Kasumi-1 (cell line): ENCODE measurements at regions not wholly inside any gene's neighbourhood (a gene's known extent, or its start where the extent isn't known, plus 50 kb on each side); places are given as distances from the start of the nearest gene placed in this dataset.
"Not testable (repeated sequence)": the region's sequence is repeated elsewhere in the genome, so short reads cannot be mapped to it uniquely, and the experiment has no call there.

Experiments used
- DNase-seq, 2 experiments: peaks; one replicate each; lab custom pipeline; 2025; lab: John Stamatoyannopoulos, UW

DNA sequence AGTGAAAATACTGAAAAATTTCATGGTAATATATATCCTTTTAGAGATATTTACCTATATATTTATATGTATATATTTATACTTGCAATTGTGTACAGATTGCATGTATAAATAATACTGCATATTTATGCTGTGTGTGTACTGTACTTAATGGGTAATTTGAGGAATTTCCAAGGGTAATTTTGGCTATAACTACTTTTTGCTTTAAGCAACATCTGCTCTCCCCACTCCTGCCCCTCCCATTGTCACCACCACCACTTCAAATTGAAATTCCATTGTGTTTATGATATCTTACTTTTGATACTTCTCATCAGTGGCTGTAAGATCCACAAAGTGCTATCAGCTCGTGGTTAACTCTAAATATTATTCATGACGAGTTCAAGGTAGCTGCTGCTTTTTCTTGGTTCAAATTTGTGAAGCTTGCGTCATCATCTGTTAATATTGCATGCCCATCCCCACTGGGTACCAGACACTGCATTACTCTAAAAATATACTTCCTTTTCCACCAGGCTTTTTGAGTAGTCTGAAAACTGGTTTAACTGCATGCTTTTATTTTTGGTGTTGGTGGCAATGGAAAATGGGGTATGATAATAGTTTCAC, 91.7 kb upstream of the MITF start:
- peak; percentile 7 to 40 for DNase-seq

DNA sequence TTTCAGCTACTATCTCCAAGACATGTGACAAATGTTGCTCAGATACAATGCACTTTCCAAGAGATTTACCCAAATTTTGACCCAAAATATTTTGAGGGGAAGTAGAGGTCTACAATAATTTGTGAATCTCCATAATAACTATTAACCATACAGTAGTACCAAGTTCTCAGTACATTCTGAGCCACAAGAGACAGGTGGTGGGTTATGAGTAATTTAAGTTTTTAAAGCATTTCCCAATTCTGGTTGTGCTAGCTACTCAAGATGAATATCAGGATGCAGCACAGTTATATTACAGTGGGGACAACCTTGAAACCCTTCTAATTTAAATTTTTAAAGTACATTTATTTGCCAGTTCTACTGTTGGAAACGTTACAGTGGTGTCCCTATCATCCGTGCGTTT, 92.2 kb upstream of the MITF start:
- DNase-seq, result no peak

DNA sequence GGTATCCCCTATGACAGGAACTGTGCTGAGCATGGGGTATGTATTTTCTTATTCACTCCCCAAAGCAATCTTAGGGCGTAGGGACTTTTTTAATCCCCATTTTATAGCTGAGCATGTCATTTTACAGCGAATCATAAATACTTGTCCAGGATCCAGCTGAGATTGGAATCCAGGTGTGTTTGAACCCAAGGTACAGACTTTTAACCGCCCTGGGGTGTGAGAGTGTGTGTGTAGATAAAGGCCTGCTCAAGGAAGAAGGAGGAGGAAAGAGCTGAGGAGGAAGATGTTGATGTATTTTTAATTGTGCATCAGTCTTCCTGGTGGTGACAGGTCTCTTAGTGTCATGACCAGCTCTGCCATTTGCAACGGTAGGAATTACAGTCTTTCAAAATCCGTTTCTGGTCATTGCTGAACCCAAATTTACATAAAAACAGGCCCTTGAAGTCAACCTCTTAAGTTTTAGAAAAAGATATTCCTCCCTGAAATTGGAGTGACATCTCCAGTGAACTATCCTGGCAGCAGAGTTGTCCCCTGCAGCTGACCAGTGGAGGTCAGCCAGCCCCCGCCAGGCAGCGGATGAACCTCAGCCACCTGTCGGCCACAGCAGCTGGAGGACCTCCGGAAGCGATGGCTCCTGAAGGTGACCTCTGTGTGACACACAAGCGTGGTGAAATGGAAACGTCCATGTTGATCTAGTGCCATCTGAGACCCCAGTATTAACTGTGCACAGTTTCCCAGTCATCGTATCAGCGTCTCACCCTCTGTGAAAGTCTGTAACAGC, 92.8 kb upstream of the MITF start:
- no peak for DNase-seq

DNA sequence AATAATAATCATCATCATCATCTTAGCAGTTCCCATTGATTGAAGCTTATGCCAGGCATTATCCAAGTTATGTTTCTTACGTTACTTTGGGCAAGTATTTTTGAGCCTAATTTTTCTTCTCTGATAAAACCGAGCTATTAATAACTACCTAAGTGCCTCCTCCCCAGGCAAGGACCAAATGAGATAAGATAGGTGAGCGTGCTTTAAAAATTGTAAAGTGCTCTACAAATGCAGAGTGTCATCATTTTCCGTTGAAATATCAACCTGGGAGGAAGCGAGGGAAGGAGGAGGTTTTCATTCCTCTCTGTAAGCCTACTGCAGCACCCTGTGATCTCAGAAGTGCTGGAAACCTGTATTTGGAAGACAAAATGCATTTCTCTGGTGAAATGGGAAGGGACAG, 96.7 kb upstream of the MITF start:
- no peak for DNase-seq

DNA sequence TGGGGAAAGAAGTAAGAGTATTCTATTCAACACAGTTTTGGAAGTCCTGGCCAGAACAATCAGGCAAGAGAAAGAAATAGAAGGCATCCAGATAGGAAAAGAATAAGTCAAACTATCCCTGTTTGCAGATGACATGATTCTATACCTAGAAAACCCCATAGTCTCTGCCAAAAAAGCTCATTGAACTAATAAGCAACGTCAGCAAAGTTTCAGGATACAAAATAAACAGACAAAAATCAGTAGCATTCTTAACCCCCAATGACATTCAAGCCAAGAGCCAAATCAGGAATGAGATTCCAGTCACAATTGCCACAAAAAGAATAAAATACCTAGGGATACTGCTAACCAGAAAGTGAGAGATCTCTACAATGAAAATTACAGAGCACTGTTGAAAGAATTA, 99.4 kb upstream of the MITF start:
- no peak for DNase-seq

DNA sequence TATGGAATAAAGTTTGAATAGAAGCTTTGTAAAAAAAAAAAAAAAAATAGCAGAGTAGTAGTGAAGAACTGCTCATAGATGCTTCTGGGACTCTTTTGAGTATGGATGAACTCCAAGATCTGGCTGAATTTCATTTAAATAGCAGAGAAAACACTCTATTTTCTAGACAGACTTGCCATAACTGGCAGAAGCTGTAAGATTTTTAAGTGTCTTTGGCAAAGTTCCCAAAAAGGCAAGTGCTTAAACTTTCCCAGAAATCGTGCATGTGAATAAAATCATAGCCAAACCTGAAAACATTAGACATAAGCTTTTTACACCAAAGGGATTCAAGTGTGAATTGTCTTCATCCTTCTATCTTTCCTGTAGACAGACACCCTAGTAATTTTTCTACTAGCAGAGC, 110.3 kb upstream of the MITF start:
- no peak for DNase-seq

DNA sequence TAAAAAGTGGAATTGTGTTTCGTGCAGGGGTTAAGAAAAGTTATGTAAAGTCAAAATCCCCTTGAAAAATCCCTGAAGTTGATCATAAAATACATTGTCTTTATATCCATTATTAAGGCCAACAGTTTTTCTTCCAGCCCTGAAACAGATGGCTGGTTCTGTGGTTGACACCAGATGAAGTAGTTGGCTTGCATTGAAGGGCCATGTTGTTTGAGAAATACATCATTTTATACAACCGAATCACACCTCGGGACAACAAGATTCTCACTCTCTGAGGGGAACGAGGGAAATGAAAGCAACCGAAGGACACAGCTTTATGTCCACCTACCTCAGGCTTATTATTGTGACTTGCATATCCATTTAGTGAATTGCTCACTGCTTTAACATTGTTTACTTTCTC, 126.0 kb upstream of the MITF start:
- no peak for DNase-seq

DNA sequence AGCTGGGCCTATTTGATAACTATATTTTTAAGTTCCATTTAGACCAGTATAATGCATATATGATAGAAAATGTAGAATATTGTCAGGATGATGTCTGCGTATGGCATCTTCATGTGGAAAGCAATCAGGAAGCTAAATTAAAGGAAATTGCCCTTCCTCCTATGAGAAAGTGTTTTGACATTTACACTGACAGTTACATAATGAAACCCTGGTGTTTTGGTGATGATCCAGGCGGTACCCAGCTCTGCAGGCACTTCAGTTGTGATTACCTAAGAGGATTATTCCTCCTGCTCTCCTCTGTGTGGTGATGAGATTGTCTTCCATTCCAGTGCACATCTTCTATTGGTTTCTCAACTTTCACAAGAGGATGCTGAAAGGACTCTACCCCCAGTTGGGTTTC, 126.5 kb upstream of the MITF start:
- no peak for DNase-seq

DNA sequence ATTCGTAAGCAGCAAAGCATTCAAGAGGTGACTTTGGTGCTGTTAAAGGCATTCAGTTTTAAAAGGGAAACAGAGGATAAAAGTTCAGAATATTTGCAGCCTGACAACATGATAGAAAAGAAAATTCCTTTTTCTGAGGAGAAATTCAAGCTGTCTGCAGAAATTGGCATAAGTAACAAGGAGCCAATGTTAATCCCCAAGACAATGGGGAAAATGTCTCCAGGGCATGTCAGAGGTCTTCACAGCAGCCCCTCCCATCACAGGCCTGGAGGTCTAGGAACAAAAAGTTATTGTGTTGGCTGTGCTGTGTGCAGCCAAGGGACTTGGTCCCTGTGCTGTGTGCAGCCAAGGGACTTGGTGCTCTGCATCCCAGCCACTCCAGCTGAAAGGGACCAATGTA, 129.7 kb upstream of the MITF start:
- not testable (repeated sequence) for DNase-seq

DNA sequence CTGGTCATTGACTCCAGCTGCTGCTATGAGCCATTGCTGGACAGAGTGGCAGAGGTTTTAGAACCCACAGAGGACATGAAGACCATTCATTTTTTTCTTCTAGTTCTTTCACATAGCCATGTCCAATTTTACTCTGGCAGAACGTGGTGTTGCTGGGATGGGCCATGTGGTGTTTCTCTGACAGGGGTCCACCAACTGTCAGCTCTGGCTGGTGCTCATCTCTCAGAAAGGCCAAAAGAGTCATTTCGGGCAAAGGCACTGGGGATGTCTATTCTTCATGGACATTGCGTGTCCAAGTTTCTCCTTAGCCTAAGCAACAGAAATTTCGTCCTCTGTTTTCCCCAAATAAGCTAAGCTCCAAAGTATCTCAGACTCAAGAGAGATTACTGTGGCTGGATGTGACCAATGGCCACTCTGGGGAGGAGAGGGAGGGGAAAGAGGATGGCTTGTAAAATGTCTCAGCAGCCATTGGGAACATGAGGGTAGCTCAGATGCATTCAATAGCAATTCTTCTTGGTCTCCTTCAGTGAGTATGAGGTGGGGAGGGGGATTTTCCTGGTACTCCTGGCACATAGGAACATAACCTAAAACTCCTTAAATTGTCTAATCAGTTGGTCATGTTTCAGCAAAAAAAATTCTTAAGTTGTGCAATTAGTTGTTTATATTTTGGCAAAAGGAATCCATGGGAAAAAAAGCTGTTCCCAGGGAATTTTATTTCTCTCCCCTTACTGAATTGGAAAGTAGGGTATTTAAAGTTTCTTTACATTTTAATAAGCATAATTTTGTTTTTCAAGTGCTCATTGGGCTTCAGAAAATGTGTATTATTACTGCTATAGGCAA, 131.6 kb upstream of the MITF start:
- no peak for DNase-seq

DNA sequence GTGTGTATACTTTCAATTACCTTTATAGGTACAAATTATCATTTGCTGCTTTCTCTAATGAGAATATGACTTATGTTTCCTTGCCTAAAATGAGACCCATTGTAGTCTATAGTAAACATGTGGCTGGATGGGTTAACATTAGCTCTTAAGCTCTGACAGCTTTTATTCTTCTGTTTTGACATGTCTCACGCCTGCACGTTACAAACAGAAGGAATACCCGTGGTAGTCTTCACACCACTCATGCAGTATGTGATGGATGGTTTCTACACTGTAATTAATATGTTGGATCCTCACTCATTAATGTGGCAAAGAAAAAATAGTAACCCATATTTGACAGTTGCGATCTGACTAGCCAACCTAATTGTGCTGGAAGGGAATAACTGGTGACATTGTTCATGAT, 133.4 kb upstream of the MITF start:
- no peak for DNase-seq

DNA sequence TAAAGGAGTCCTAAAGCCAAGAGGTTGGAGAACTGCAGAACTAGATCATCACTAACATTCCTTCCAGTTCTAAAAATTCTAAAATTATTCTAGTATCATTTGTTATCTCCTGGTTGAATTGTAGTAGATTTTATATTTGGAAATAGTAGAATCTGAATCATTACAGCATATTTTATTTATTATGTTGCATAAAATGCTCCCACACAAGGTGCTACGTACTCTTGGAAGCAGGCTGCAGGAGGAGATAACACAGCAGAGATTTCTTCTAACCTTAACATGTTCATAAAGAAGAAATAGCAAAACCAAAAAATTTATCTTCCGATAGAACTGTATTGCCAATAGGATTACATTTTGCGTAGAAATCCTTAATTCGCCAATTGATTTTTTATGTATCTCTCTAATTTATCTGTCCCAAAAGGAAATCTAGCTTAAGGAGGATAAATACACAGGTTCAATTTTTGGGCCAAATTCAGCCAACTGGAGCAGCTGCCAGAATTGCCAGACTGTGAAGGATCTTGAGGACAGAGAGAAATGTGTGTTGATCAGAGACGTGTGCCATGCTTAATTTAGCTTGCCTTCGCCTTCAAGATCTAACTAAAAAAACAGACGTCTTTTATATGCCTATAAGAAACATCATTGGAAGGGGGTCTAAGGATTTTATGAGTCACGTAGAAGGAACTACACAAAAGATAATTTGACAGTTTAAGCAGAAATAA, 134.4 kb upstream of the MITF start:
- DNase-seq, result no peak

DNA sequence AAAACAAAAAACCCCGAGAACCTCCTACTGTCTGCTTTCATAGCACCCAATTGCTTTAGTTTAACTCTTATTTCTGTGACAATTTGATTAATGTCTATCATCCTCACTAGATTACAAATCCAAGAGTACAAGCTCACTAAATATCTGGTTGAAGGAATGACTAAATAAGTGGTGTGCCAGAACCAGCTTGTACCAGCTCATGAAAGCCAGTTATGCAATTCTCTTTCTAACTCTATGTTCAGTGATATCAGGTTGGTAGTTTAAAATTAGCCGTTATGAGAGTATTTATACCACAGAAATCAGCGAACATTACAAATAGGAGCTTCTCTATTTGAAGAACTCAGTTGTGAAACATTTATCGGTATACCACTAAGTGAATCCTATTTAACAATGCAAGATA, 137.2 kb upstream of the MITF start:
- DNase-seq, result no peak

DNA sequence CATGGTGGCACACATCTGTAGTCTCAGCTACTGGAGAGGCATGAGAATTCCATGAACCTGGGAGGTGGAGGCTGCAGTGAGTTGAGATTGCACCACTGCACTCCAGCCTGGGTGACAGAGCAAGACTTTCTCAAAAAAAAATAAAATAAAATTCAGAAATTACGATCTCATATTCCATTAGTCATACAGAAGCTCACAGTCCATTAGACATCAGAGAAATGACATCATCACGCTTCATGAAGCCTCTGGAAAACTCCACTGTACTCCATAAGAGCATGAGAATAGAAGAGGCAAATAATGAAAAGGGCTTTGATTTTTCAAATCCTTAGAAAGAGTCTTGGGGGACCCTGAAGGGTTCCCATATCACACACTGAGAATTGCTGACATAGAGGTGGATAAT, 145.0 kb upstream of the MITF start:
- no peak for DNase-seq

DNA sequence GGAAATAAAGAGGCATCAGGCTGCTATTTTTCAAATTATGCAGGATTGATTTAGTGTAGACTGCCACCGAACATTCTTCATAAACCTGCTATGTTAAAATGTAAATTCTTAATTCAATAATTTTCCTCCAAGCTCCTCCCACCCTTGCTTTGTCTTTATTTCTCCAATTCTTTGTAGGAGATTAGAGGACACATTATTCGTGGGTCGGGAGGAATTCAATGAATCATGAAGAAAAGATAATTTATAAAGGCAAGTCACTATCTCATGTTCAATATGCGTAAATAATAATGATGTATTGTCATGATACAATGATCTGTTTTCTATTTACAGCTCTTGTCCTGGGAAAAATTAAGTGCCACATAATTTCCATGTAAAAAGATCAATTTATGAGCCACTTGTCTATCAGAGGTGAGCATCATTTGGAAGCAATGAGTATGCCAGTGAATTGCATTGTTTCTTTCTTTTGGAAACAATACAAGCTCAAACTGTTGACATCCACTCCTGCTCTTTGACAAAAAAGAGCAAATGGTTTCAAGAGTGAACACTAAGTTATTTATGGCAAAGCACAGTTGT, 148.0 kb upstream of the MITF start:
- DNase-seq, result no peak

DNA sequence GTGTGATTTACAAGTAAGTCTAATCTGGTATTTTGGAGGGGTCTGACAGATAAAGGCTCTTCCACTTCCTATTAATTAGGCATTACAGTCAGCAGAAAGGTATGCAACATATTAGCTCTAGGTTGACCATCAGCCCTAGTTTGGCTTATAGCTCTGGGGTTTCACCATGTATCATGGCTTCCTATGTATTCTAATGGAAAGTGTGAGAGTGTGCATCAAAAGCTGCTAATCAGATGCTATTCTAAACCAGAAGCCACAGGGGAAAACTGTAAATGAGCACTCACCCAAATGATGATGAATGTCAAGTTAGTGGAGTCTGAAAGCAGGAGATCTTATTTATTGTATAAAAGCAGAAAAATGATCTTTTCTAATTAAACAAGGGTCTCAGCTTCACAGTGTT, 149.2 kb upstream of the MITF start:
- no peak for DNase-seq

DNA sequence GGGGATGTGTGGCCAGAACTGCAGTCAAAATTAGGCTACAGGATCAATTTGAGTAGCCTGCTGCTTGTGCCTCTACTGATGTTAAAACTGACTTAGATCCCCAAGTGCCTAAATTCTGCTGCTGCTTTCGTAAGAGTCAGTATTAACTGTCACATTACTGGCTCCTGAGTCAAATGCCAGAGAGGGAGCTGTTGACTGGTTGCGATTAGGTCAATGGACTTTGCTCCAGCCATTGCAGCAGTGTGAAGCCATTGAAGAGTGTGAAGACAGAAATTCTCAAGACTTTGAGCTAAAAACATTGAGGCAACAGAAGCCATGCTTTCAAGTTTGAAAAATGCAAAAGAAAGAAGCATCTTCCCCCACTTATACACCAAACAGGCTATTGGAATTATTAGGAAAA, 151.1 kb upstream of the MITF start:
- DNase-seq, result no peak

DNA sequence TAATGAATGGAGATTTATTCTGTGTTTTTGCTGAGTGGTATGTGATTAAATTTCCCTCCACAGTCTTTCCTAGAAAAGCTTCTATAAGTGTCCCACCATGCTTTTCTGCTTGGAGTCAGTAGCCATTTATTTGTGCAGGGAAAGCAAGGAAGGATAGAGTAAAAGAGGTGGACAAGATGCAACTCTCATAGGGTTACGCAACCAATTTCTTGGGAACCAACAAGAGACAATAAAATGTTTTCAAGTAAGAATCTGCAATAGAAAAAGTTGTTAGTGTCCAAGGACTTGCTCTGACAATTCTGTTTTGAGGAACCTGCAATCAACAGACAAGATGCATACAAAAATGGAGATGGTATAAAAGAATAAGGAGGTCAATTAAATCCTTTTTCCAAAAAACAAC, 153.8 kb upstream of the MITF start:
- no peak for DNase-seq

DNA sequence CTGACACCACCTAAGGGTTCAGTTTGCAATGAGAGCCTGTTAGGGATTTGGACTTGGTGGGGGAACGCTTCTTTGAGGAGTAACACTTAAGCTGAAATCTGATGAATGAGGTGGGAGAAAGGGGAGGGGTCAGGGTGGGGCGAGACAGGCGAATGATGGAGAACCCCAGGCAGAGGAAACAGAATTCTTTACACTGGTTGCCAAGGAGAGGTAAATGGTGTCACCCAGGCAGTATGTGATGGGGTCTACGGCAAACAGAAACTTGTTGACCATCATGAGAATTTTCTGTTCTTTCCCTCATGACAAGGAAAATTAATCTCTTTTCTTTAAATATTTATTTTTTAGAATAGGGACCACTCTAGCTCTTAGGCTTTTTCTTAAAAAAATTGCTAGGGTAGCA, 157.2 kb upstream of the MITF start:
- no peak for DNase-seq

DNA sequence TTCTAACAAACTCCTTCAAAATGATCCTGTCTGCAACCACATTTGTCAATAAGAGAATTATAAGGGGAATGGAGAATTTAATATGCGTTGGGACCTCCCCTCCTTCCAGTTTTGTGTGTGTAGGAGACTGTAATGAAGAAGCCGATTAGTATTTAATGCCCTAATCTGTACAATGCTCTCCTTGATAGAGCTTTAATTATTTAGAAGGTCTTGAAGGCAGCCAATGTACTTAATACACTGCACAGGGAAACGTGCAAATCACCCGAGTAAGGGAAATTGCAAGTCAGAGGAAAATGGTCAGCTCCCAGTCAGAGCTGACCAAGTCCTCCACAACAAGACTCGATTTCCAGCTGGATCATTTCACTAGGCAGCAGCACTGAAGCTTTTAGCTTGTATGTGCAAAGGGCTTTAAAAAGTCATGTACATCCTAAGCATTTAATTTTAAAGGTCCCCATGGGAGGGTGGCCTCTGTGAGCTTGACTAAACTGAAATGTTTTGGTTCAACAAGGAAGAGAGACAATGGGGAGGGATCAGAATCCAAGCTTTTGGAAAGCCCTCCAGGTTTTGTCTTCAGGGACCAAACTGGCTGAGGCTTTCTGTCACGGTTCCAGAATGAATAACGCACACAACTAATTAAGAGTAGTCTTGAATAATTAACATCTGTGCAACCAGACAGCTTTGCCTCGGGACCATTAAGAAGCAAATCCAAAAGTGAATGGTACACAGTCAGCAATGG, 159.8 kb upstream of the MITF start:
- no peak for DNase-seq

DNA sequence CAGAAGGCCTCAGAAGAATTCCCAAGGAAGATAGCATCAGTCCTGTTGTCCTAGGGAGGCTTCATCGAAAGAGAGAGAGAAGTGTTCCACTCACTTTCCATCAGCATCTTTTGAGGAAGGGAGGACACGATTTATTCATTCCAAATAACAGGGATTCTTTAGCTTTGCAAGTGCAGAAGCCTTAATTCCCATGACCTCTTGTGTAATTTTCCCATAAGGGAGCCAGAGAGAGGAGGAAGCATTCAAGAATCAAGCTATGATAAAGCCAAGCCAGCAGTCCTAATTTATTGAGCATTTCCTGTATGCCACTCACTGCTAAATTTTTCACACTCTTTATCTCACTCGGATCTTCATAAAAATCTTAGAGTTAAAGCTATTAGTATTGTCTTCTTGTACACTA, 169.7 kb upstream of the MITF start:
- no peak for DNase-seq

DNA sequence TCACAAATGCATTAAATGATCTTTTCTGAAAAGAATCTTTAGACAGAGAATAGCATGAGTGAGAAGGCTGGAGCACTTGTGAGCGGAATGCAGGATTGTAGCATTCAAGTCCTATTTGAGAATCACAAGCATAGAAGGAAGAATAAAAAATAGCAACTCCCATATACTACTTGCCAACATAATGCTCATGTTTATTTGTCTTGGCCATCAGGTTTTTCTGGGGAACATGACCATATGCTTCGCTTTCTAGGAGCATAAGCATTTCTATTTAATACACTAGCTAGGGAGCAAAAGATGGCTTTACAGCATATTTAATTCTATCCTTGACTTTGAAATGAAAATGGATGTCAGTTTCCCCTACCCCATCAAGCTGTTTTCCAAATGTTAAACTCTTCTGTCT, 170.3 kb upstream of the MITF start:
- DNase-seq, result no peak
